ENCODE measurements at regions not wholly inside any gene's neighbourhood (a gene's known extent, or its start where the extent isn't known, plus 50 kb on each side); places are given as distances from the start of the nearest gene placed in this dataset.
A peak's percentile ranks its signal among the peaks of the same experiment; 100 is the strongest.

DNA sequence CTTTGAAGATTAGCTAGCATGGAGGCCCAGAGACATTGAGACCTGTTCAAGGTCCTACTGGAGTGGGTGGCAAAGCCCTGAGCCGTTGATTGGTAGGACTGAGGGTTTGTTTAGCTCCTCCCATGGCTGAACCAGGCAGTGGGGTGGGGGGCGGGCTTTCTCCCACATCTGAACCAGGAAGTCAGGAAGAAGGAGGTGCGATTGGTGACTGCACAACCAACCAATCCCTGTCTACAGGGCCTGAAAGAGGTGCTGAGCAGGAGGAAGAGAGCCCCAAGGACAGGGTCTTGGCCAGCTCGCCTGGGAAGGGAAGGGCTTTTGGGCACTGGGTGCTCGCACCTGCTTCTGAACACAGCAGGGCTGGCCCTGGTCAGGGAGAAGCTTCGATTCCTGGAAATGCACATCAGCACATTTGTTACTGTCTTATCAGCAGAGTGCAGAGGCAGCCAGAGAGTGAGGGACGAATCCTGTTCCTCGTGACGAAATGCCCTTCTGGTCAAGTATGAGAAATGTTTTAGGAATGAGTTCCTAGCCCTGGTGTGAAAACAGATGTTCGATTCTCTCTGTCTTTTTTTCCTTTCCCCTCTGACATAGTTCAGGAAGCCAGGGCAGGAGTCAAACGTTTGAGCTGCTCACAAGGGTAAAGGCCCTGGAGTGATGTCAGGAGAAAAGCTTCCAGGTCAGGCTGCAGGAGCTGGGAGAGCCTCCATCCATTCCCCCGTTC lies 294.8 kb upstream of the KLF4 start:
- no peak overlapping the region for H3K4ac ChIP-seq (ENCODE audit: low read depth, low read length)
- H3K27me3 Mint-ChIP-seq (ENCODE audit: low read depth), result no peaks in the 10 kb centered on the region
- H2BK5ac ChIP-seq (ENCODE audit: insufficient read length, low read length), result no peak overlapping the region
- H4K8ac ChIP-seq (replicated peaks; ENCODE audit: insufficient read length, low read depth, low read length), result no peak overlapping the region
- no peak overlapping the region for H3K27ac Mint-ChIP-seq
- H3K56ac ChIP-seq (ENCODE audit: insufficient read length, low read depth, low read length), result no peak overlapping the region
- no peaks in the 10 kb centered on the region for H3K36me3 Mint-ChIP-seq (ENCODE audit: insufficient read depth in 1 of 3, low read depth in 3 of 3)
- H2AK5ac ChIP-seq (ENCODE audit: insufficient read length, low read length), result no peak overlapping the region
- no peak overlapping the region for H2BK12ac ChIP-seq (ENCODE audit: insufficient read length, low read depth, low read length)
- H3K79me2 ChIP-seq (ENCODE audit: insufficient read depth, low read length), result no peaks in the 10 kb centered on the region
- no peak overlapping the region for H3K23ac ChIP-seq (ENCODE audit: insufficient read length, low read depth, low read length)
- no peaks in the 10 kb centered on the region for H3K9me3 ChIP-seq (ENCODE audit: control insufficient read depth, low read depth, low read length)
- H3K27me3 ChIP-seq (ENCODE audit: insufficient read depth, low read length), result no peaks in the 10 kb centered on the region
- no peak overlapping the region for H2BK20ac ChIP-seq (ENCODE audit: low read depth, low read length, poor library complexity, severe bottlenecking)
- H4K5ac ChIP-seq (ENCODE audit: insufficient read length, low read depth, low read length), result peak overlapping the region; percentile 78
- H3K79me1 ChIP-seq (ENCODE audit: insufficient read depth, low read depth, low read length, poor library complexity, severe bottlenecking), result no peaks in the 10 kb centered on the region
- peak; percentile 49 for DNase-seq
- H2BK15ac ChIP-seq (ENCODE audit: low read depth, low read length), result no peak overlapping the region
- H2AFZ ChIP-seq (ENCODE audit: low read length), result no peak overlapping the region
- H4K20me1 ChIP-seq (ENCODE audit: control insufficient read depth, insufficient read depth, insufficient read length), result no peaks in the 10 kb centered on the region
- no CpG with 5 or more reads among the region's 12 CpGs for WGBS (ENCODE audit: extremely low coverage, insufficient read length, low lambda C conversion rate)
- H3K9me3 Mint-ChIP-seq, result no peaks in the 10 kb centered on the region
- no peaks in the 10 kb centered on the region for H3K23me2 ChIP-seq (ENCODE audit: insufficient read length, low read depth, low read length, poor library complexity, severe bottlenecking)
- no peak overlapping the region for H3K4me2 ChIP-seq (ENCODE audit: insufficient read depth, insufficient read length, low read length)
- H2BK120ac ChIP-seq (ENCODE audit: low read depth, low read length, poor library complexity, severe bottlenecking), result no peak overlapping the region
- no peak overlapping the region for H3K18ac ChIP-seq (ENCODE audit: insufficient read length, low read depth, low read length)
- H4K91ac ChIP-seq (ENCODE audit: insufficient read length, low read depth, low read length), result no peak overlapping the region
- H3K27ac ChIP-seq (ENCODE audit: insufficient read length, low read depth, low read length), result no peak overlapping the region
- H3K4me1 Mint-ChIP-seq, result peaks cover 9 to 12% of the 10 kb centered on the region in 2 experiments; a peak in 3 of 4 replicates
- no peak overlapping the region; the same call in 1 of the 2 replicates for H3K14ac ChIP-seq (ENCODE audit: insufficient read depth, low read length)
- H3K4me3 Mint-ChIP-seq, result no peak overlapping the region
- H3K9ac ChIP-seq (ENCODE audit: extremely low read depth, insufficient read length, low read length), result no peak overlapping the region
- H3K4me1 ChIP-seq (ENCODE audit: insufficient read depth, low read length), result no peaks in the 10 kb centered on the region
- TF ChIP-seq, protein P1, sequence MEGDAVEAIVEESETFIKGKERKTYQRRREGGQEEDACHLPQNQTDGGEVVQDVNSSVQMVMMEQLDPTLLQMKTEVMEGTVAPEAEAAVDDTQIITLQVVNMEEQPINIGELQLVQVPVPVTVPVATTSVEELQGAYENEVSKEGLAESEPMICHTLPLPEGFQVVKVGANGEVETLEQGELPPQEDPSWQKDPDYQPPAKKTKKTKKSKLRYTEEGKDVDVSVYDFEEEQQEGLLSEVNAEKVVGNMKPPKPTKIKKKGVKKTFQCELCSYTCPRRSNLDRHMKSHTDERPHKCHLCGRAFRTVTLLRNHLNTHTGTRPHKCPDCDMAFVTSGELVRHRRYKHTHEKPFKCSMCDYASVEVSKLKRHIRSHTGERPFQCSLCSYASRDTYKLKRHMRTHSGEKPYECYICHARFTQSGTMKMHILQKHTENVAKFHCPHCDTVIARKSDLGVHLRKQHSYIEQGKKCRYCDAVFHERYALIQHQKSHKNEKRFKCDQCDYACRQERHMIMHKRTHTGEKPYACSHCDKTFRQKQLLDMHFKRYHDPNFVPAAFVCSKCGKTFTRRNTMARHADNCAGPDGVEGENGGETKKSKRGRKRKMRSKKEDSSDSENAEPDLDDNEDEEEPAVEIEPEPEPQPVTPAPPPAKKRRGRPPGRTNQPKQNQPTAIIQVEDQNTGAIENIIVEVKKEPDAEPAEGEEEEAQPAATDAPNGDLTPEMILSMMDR (conservative IDR thresholded peaks at IDR 0.05), result no peak
- no peak overlapping the region for H3T11ph ChIP-seq (ENCODE audit: low read length)
